ENCODE measurements at regions not wholly inside any gene's neighbourhood (a gene's known extent, or its start where the extent isn't known, plus 50 kb on each side); places are given as distances from the start of the nearest gene placed in this dataset.

GRCh38 chr6:81590314-81590691 is 162.2 kb downstream of the TENT5A start:
- TF ChIP-seq CTCF (conservative IDR thresholded peaks at IDR 0.05; ENCODE audit: low read length) (no peak), EZH2phosphoT487 (IDR thresholded peaks at IDR 0.05; ENCODE audit: borderline replicate concordance, low read depth, low read length) (no peak)
